GM10248 (cell line): ENCODE measurements at regions not wholly inside any gene's neighbourhood (a gene's known extent, or its start where the extent isn't known, plus 50 kb on each side); places are given as distances from the start of the nearest gene placed in this dataset.

Experiments used
- CTCF ChIA-PET: fragments of 300-600 bp; sonication (Branson Sonifier 250); formaldehyde crosslinking; extraction: SDS; loops from one replicate; lab custom pipeline; 2021; ENCODE audit warnings: antibody characterized with exemption; lab: Yijun Ruan, JAX
- POLR2A ChIA-PET: fragments of 350-650 bp; sonication (Branson Sonifier 250); formaldehyde crosslinking; extraction: SDS; loops from one replicate; lab custom pipeline; 2020; ENCODE audit warnings: antibody characterized with exemption; lab: Yijun Ruan, JAX
- DNase-seq: peaks from one replicate; pipeline ENCODE4 v3.0.0; 2012; ENCODE audit errors: extremely low spot score
- TF ChIP-seq, protein P1 (sequence below): IDR thresholded peaks from 2 replicates; pipeline ENCODE4 v1.5.1; 2012; ENCODE audit warnings: mild to moderate bottlenecking, low read depth; ENCODE audit errors: extremely low read depth, missing control alignments, control extremely low read depth

- CTCF ChIA-PET, result interaction anchor here (1.3 kb wide), 1 partner anchor 9 kb away, joined by 3 read pairs; no protein-coding TSS in a partner anchor
- DNase-seq, result no peak
- POLR2A ChIA-PET, result no interaction called here
- TF ChIP-seq, protein P1, sequence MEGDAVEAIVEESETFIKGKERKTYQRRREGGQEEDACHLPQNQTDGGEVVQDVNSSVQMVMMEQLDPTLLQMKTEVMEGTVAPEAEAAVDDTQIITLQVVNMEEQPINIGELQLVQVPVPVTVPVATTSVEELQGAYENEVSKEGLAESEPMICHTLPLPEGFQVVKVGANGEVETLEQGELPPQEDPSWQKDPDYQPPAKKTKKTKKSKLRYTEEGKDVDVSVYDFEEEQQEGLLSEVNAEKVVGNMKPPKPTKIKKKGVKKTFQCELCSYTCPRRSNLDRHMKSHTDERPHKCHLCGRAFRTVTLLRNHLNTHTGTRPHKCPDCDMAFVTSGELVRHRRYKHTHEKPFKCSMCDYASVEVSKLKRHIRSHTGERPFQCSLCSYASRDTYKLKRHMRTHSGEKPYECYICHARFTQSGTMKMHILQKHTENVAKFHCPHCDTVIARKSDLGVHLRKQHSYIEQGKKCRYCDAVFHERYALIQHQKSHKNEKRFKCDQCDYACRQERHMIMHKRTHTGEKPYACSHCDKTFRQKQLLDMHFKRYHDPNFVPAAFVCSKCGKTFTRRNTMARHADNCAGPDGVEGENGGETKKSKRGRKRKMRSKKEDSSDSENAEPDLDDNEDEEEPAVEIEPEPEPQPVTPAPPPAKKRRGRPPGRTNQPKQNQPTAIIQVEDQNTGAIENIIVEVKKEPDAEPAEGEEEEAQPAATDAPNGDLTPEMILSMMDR, result no peak
These were observed 611.8 kb downstream of the TNS3 start for GRCh38 chr7:46970131-46970430.

DNA sequence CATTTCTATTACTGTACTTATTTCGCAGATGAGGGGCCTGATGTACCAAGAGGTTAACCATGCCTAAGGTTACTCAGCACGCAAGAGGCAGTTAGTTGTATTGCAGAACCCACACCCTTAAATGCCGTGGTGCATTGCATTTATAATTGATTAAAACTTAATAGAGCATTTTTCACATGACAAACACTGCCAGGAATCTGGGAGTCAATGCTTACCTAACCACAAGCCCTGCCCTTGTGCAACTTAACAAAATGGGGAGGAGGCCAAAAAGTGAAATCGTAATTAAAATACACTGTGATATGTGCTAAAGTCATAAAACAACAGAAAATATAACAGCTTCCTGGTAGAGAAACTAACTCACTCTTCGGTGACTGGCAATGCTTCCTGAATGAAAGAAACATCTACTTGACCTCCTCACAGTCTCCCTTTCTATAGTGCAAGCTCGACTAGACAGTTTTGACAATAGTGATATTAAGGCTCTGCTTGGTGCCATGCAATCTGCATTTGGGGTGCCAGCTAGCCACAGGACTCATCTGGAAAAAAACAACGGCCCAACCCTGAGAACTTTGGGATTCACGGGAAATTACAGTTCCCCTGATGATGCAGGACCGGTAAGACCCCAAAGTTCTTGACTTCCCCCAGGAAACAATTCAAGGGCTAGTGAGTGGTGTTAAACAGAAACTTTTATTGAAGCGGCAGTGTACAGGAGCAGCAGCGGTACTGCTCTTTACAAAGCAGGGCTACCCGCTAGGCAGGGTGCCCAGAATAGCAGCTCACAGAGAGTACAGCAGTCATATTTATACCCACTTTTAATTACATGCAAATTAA, 612.4 kb downstream of the TNS3 start:
- TF ChIP-seq, protein P1, result no peak
- DNase-seq, result no peak
- POLR2A ChIA-PET, result no interaction called here
- CTCF ChIA-PET, result interaction anchor here (1.3 kb wide), 1 partner anchor 8 kb away, joined by 3 read pairs; no protein-coding TSS in a partner anchor

DNA sequence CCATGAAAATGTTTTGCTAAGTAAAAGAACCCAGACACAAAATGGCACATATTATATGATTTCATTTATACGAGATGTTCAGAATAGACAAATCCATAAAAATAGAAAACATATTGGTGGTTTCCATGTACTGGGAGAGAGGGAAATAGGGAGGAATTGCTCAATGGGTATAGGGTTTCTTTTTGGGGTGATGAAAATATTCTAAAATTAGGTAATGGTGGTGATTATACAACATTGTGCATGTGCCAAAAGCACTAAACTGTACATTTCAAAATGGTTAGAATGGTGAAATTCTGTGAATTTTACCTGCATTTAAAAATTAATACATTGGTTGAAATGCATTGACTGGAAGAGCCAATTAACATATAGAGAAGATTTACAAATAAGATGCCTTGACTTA, 613.9 kb downstream of the TNS3 start:
- TF ChIP-seq, protein P1, result no peak
- POLR2A ChIA-PET, result no interaction called here
- CTCF ChIA-PET, result no interaction called here
- DNase-seq, result no peak

DNA sequence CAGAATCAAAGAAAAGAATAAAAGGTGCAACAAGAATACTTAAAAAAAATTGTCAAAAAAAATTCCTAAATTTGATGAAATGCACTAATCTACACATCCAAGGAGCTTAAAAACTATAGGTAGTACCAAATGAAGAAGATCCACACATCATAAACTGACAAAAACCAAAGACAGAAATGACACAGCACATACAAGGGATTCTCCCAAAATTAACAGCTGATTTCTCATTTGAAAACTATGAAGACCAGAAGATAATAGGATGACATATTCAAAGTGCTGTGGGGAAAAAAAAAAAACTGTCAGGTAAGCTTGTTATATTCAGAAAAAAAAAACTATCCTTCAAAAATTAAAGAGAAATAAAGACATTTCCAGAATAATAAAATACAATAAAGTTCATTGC, 618.2 kb downstream of the TNS3 start:
- DNase-seq, result no peak
- ChIA-PET CTCF (interaction anchor here (1.0 kb wide), 1 partner anchor 9 kb away, joined by 4 read pairs; no protein-coding TSS in a partner anchor), POLR2A (no interaction called here)
- TF ChIP-seq, protein P1, result no peak

GRCh38 chr7:46960970-46961369, 620.9 kb downstream of the TNS3 start:
- TF ChIP-seq, protein P1, result no peak
- no peak for DNase-seq
- CTCF ChIA-PET, result interaction anchor here (0.6 kb wide), 1 partner anchor 9 kb away, joined by 3 read pairs; no protein-coding TSS in a partner anchor
- POLR2A ChIA-PET, result no interaction called here

GRCh38 chr7:46957195-46957594, 624.7 kb downstream of the TNS3 start:
- ChIA-PET CTCF (no interaction called here), POLR2A (no interaction called here)
- no peak for DNase-seq
- TF ChIP-seq, protein P1, result no peak
